GF-D8 (cell line): ENCODE measurements at regions not wholly inside any gene's neighbourhood (a gene's known extent, or its start where the extent isn't known, plus 50 kb on each side); places are given as distances from the start of the nearest gene placed in this dataset.

ENCODE experiments used
- DNase-seq: peaks from one replicate; lab custom pipeline; 2025; lab: John Stamatoyannopoulos, UW

GRCh38 chr13:47249266-47249665, 352.4 kb upstream of the HTR2A start:
- DNase-seq, result no peak

GRCh38 chr13:47241446-47241845, 344.6 kb upstream of the HTR2A start:
- no peak for DNase-seq

GRCh38 chr13:47239025-47239424, 342.2 kb upstream of the HTR2A start:
- DNase-seq, result no peak

- DNase-seq, result no peak
Measured at GRCh38 chr13:47237571-47237970, 340.7 kb upstream of the HTR2A start.

GRCh38 chr13:47233734-47234133, 336.9 kb upstream of the HTR2A start:
- DNase-seq, result no peak

GRCh38 chr13:47232516-47232915, 335.7 kb upstream of the HTR2A start:
- no peak for DNase-seq

GRCh38 chr13:47230155-47230554, 333.3 kb upstream of the HTR2A start:
- DNase-seq, result no peak

- no peak for DNase-seq
Measured at GRCh38 chr13:47226516-47226915, 329.7 kb upstream of the HTR2A start.

GRCh38 chr13:47220453-47221140, 323.7 kb upstream of the HTR2A start:
- DNase-seq, result no peak

- DNase-seq, result no peak
Measured at GRCh38 chr13:47218611-47219010, 321.8 kb upstream of the HTR2A start.

GRCh38 chr13:47216176-47216822, 319.4 kb upstream of the HTR2A start:
- no peak for DNase-seq

- DNase-seq, result no peak
Measured at GRCh38 chr13:47215736-47216135, 318.9 kb upstream of the HTR2A start.

GRCh38 chr13:47213047-47213446, 316.2 kb upstream of the HTR2A start:
- no peak for DNase-seq

GRCh38 chr13:47211106-47211505, 314.3 kb upstream of the HTR2A start:
- no peak for DNase-seq

- DNase-seq, result no peak
Measured at GRCh38 chr13:47206111-47206510, 309.3 kb upstream of the HTR2A start.

GRCh38 chr13:47190696-47191305, 293.9 kb upstream of the HTR2A start:
- no peak for DNase-seq

- DNase-seq, result no peak
Measured at GRCh38 chr13:47188802-47189201, 291.9 kb upstream of the HTR2A start.

GRCh38 chr13:47186471-47186870, 289.6 kb upstream of the HTR2A start:
- no peak for DNase-seq

GRCh38 chr13:47184321-47184720, 287.5 kb upstream of the HTR2A start:
- no peak for DNase-seq

GRCh38 chr13:47179321-47179720, 282.5 kb upstream of the HTR2A start:
- no peak for DNase-seq

GRCh38 chr13:47178090-47178950, 281.5 kb upstream of the HTR2A start:
- DNase-seq, result peak; percentile 49

GRCh38 chr13:47175172-47175866, 278.5 kb upstream of the HTR2A start:
- no peak for DNase-seq
